GM12872 (cell line): ENCODE measurements at regions not wholly inside any gene's neighbourhood (a gene's known extent, or its start where the extent isn't known, plus 50 kb on each side); places are given as distances from the start of the nearest gene placed in this dataset.

Experiments used
- CTCF ChIP-seq: IDR thresholded peaks from 3 replicates; pipeline ENCODE4 v1.5.1; 2011; ENCODE audit warnings: low read depth, mild to moderate bottlenecking, low read length, moderate library complexity; ENCODE audit not compliant: insufficient read depth

DNA sequence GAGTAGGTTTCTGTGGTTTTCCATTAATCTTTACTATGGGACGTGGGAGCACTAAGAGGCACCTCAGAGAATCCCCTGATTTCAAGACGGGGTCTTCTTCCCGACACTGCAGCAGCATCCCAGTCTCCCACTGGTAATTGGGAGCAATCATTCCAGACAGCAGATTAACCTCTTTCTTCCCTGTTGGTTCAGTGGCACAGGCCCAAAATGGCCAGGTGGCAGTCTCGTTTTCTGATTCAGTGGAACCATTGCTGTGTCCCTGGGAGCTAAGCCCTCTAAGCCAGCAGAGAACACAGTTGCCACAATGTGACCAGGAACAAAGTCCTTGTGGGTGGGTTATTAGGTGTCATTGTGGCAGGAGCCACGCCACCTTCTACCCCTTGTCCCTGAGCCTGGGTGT, 342.1 kb downstream of the MATN1 start:
- TF ChIP-seq CTCF = no peak

DNA sequence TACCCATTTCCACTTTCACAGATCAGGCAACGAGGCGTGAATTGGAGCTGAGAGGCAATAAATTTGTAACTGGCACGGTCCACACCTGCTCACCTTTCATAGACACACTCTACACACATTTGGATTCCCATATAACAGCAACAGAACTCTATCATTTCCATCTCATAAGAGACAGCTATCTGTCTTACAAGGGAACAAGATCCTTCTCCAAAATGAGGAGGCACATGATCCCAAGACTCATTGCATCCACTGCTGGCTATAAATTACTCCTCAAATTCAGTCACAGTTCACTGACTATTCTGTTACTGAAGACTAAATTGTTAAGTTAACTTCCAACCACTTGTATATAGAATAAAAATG, 342.8 kb downstream of the MATN1 start:
- TF ChIP-seq CTCF = no peak

- TF ChIP-seq CTCF = peak; percentile 90
Measured at GRCh38 chr1:30379684-30380624, 343.4 kb downstream of the MATN1 start.

DNA sequence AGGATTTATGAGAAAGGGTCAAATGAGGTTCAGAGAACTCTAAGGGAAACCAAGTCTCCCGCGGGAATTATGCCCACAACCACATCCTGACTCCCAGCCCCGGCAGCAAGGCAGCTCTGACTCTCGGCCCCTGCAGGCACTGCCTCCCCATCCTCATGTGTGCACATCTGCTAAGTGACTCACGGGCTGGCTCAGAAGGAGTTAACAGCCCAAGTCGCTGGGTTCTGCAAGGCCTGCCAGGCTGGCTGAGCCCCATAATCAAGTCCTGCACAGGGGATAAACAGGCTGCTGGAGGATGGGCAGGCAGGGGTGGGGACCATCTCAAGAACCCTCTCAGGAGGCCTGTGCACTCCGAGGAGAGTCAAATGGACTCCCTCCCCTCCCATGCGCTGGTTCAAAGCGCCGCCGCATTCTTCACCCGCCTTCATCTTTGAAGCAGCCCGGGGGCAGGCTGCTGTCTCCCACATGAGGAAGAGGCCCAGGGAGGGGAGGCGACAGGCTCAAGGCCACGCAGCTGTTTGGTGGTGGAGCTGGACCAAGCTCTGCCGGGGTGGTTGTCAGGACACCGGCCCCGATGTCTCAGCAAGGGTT, 344.3 kb downstream of the MATN1 start:
- no peak for TF ChIP-seq CTCF

DNA sequence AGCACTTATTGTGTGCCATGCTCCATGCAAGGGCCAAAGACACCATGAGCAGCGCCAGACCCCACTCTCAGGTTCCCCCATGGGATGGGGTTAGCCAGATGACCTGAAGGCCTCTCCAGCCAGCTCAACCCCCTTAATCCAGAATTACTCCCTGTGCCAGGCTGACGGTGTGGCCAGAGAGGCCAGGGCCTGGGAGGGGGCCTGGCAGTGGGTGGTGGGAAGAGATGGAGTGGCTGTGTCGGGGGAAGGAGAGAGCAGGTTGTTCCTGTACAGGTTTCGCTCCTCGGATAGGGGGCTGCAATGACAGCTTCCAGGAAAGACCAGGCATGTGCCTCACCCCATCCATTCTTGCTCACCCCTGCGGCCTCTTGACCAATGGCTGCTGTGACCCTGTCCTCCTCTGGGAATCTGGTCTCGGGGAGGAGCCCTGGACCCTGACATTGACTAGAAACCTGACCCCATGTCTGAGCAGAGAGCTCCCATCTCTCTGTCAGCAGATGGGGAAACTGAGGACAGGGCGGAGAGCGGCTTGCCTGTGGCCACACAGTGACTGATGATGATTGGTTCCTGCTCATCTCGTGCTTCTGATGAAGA, 345.3 kb downstream of the MATN1 start:
- TF ChIP-seq CTCF = no peak

DNA sequence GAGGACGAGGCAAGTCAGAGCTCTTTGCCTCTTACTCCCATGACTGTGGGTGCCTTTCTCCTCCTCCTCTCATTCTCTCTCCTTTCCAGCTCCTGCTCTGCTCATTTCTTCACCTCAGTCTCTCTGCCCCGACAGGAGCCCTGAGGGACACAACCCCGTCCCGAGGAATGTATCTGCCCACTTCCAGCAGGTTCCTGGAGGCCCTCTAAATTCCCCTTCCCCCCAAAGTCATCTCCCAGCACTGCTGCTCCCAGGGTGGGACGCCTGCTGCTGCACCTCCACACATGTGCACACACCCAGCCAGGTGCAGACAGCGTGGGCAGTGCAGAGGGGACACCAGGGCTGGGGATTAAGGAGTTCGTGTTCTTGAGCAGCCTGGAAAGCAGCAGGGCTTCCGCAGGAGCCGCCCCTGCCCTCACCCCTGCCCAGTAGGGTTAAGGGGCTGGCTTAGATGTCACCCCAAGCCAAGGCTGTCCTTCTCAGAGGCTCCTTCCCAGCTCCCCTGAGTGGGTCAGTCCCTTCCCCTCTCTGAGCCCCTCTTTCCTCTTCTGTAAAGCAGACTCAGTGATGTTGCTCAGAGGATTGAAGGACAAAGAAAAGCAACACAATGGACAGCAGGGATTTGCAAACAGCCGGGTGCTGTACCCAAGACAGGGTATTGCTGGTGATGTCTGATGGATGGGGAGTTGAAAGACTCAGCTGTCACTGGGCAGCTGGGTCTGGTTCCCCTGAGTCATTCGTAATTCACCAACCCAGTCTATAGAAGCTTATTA, 346.0 kb downstream of the MATN1 start:
- no peak for TF ChIP-seq CTCF

- TF ChIP-seq CTCF = no peak
Measured at GRCh38 chr1:30376054-30376697, 347.2 kb downstream of the MATN1 start.
